Activated CD8-positive, alpha-beta T cell treated with anti-CD3 and anti-CD28 coated beads, Interleukin-2, amount 10 ng/mL, durations not matched to agents 7 days and 5 days (primary cell): ENCODE measurements at regions not wholly inside any gene's neighbourhood (a gene's known extent, or its start where the extent isn't known, plus 50 kb on each side); places are given as distances from the start of the nearest gene placed in this dataset.

Experiments
- ATAC-seq: fragments of 150-1000 bp; cut with Tn5 transposase; one replicate; pipeline ENCODE4 v1.10.0; 2021; ENCODE audit warnings: moderate library complexity
- CTCF ChIA-PET: fragments of 350-600 bp; sonication (Branson Sonifier 250); formaldehyde crosslinking; loops from one replicate; lab custom pipeline; 2021; ENCODE audit warnings: antibody characterized with exemption; lab: Charles Lee
- POLR2A ChIA-PET: fragments of 350-600 bp; sonication (Branson Sonifier 250); formaldehyde crosslinking; loops from one replicate; lab custom pipeline; 2021; ENCODE audit warnings: antibody characterized with exemption; lab: Charles Lee
- DNase-seq: peaks from one replicate; pipeline ENCODE4 v3.0.0-alpha.2; 2020
- H3K27ac Mint-ChIP-seq: one replicate; pipeline ENCODE4 v1.8.0; 2021; ENCODE audit warnings: mild to moderate bottlenecking, mixed read lengths
- H3K27me3 Mint-ChIP-seq: one replicate; pipeline ENCODE4 v1.8.0; 2021; ENCODE audit warnings: low read depth, mixed read lengths
- H3K36me3 Mint-ChIP-seq: one replicate; pipeline ENCODE4 v1.8.0; 2021; ENCODE audit warnings: low read depth, mixed read lengths
- H3K4me1 Mint-ChIP-seq: one replicate; pipeline ENCODE4 v1.8.0; 2021; ENCODE audit warnings: low read depth, mixed read lengths
- H3K4me3 Mint-ChIP-seq: one replicate; pipeline ENCODE4 v1.8.0; 2021; ENCODE audit warnings: mild to moderate bottlenecking, mixed read lengths
- H3K9me3 Mint-ChIP-seq: one replicate; pipeline ENCODE4 v1.8.0; 2022; ENCODE audit warnings: mixed read lengths; ENCODE audit not compliant: insufficient read depth

DNA sequence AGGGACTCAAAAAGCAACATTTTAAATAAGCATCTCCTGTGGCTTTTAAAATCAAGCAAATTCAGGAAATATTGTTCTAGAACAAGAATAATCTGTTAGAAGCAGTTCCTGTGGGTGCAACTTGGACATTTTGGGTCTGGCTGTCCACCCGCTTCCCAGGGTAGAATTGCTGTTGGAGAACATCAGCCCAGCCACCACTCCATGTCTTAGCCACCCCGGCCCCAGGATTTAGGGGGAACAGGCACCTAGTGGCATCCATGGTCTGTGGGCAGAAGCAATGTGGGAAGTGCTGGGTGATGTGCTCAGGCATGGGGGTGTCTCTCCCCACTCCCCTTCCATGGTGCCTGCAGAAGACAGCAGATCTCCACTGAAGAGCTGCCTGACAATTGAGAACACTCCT lies 162.6 kb downstream of the KLF13 start:
- H3K27me3 Mint-ChIP-seq, result no peaks in the 10 kb centered on the region
- ChIA-PET CTCF (interaction anchor here (0.8 to 6.4 kb wide), 41 partner anchors 9 to 363 kb away, joined by 3 to 234 read pairs (median 7); partner anchors contain the start of gene KLF13), POLR2A (interaction anchor here (0.7 to 1.3 kb wide), 5 partner anchors 16 to 163 kb away, joined by 3 to 4 read pairs (median 3); partner anchors contain the start of gene KLF13)
- ATAC-seq (no peak), DNase-seq (no peak)
- H3K4me3 Mint-ChIP-seq, result no peak overlapping the region
- peaks cover 27% of the 10 kb centered on the region for H3K9me3 Mint-ChIP-seq
- H3K4me1 Mint-ChIP-seq, result peaks cover 56% of the 10 kb centered on the region
- peaks cover 20% of the 10 kb centered on the region for H3K36me3 Mint-ChIP-seq
- H3K27ac Mint-ChIP-seq, result no peak overlapping the region

DNA sequence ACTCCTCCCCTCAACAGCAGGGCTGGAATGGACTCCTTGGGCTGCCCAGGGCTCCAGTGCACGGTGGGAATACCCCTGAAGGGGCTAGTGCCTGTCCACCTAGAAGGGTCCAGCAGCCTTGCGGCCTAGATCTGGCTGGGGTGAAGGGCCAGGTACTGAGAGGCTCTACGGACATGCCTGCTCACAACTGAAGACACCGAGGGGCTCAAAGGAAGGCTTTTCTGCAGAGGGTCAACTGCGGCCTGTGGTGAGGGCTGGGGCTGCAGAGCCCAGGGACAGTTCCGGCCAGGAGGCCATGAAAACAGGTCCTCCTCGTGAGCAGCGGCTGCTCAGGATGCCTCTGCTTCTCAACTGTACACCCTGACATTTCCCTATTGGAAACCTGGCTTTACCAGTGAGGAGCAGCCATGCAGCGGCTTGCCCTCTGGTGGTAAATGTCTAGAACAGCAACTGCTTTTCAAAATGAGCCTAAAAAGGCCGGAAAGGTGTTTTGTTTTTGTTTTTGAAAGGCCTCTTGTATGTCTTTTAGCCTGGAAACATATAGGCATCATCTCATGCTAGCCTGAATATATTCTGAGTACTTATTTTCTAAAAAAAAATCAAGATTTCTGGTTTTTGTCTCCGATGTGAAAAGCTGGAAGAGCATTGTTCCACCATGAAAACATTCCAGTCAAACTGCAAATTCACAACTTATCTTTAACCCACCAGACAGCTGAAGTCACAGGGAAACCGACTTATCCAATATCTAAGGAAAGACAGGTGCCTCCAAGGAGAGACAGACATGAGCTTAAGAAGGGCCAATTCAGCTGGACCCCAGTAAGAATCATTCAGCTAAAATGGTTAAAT lies 163.4 kb downstream of the KLF13 start:
- H3K9me3 Mint-ChIP-seq, result peaks cover 27% of the 10 kb centered on the region
- no peak overlapping the region for H3K4me3 Mint-ChIP-seq
- DNase-seq (peak; percentile 58), ATAC-seq (no peak)
- peaks cover 12% of the 10 kb centered on the region for H3K36me3 Mint-ChIP-seq
- ChIA-PET POLR2A (interaction anchor here (0.6 to 0.7 kb wide), 2 partner anchors 17 to 460 kb away, joined by 3 read pairs; no protein-coding TSS in a partner anchor), CTCF (interaction anchor here (0.7 to 6.4 kb wide), 35 partner anchors 9 to 631 kb away, joined by 3 to 234 read pairs (median 5); no protein-coding TSS in a partner anchor)
- no peaks in the 10 kb centered on the region for H3K27me3 Mint-ChIP-seq
- peaks cover 48% of the 10 kb centered on the region for H3K4me1 Mint-ChIP-seq
- H3K27ac Mint-ChIP-seq, result no peak overlapping the region

GRCh38 chr15:31494786-31495185 lies 168.2 kb downstream of the KLF13 start:
- no peaks in the 10 kb centered on the region for H3K27me3 Mint-ChIP-seq
- ChIA-PET CTCF (no interaction called here), POLR2A (no interaction called here)
- DNase-seq, result peak; percentile 14
- peaks cover 27% of the 10 kb centered on the region for H3K9me3 Mint-ChIP-seq
- no peak overlapping the region for H3K4me3 Mint-ChIP-seq
- no peak overlapping the region for H3K27ac Mint-ChIP-seq
- ATAC-seq, result no peak
- H3K36me3 Mint-ChIP-seq, result peaks cover 12% of the 10 kb centered on the region
- H3K4me1 Mint-ChIP-seq, result peaks cover 6% of the 10 kb centered on the region

GRCh38 chr15:31495281-31495680 lies 168.6 kb downstream of the KLF13 start:
- Mint-ChIP-seq H3K36me3 (peaks cover 12% of the 10 kb centered on the region), H3K4me3 (no peak overlapping the region), H3K27ac (no peak overlapping the region), H3K9me3 (peaks cover 27% of the 10 kb centered on the region), H3K27me3 (no peaks in the 10 kb centered on the region), H3K4me1 (peaks cover 1% of the 10 kb centered on the region)
- POLR2A ChIA-PET, result interaction anchor here (0.8 kb wide), 1 partner anchor 12 kb away, joined by 3 read pairs; no protein-coding TSS in a partner anchor
- CTCF ChIA-PET, result interaction anchor here (1.0 kb wide), 1 partner anchor 11 kb away, joined by 3 read pairs; no protein-coding TSS in a partner anchor
- ATAC-seq, result no peak
- DNase-seq, result peak; percentile 9

DNA sequence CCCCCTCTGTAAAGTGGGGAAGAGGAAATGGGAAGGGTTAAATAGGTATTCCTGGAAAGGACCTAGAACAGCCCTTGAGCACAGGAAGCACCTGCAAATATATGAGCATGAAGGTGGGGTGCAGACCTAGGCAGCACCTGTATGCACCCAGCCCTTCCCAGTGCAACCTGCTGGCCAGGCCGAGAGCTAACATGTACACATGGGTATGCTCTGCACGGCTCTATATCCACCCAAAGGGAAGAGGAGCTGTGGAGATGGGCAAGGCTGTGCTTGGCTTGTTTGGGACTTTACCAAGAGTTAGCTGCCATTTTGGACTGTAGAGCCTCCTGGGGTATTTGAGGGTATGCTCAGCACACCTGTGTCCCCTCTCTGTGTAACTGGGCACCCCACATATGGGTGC lies 171.2 kb downstream of the KLF13 start:
- H3K36me3 Mint-ChIP-seq, result no peaks in the 10 kb centered on the region
- ChIA-PET POLR2A (interaction anchor here (1.1 kb wide), 1 partner anchor 427 kb away, joined by 4 read pairs; no protein-coding TSS in a partner anchor), CTCF (interaction anchor here (1.1 to 1.3 kb wide), 3 partner anchors 9 to 205 kb away, joined by 3 to 11 read pairs (median 3); no protein-coding TSS in a partner anchor)
- peaks cover 3% of the 10 kb centered on the region for H3K4me1 Mint-ChIP-seq
- no peak for ATAC-seq
- DNase-seq, result peak; percentile 16
- peaks cover 2% of the 10 kb centered on the region for H3K27me3 Mint-ChIP-seq
- H3K4me3 Mint-ChIP-seq, result no peak overlapping the region
- H3K27ac Mint-ChIP-seq, result no peak overlapping the region
- H3K9me3 Mint-ChIP-seq, result peaks cover 8% of the 10 kb centered on the region

DNA sequence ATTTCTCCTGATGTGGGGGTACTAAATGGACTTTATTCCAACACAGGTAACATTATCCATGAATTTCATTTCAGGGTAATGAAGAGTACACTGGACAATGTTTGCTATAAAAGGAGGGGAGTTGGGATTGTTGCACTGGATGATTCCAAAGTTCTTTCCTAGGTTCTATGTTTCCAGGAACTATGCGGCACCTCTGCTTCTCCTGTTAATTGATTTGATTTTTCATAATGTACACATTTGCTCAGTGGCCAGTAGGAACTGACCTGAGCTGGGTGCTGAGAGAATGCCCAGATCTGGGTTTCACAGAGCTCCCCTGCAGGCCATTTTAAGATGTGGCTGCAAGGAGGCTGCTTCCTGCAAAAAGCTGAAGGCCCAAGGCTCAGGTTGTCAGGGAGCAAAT lies 171.7 kb downstream of the KLF13 start:
- H3K27me3 Mint-ChIP-seq, result peaks cover 5% of the 10 kb centered on the region
- peaks cover 3% of the 10 kb centered on the region for H3K4me1 Mint-ChIP-seq
- peaks cover 3% of the 10 kb centered on the region for H3K9me3 Mint-ChIP-seq
- H3K4me3 Mint-ChIP-seq, result no peak overlapping the region
- ATAC-seq (no peak), DNase-seq (peak; percentile 4)
- CTCF ChIA-PET, result interaction anchor here (0.7 to 1.3 kb wide), 4 partner anchors 9 to 206 kb away, joined by 3 to 11 read pairs (median 3); no protein-coding TSS in a partner anchor
- no peaks in the 10 kb centered on the region for H3K36me3 Mint-ChIP-seq
- no peak overlapping the region for H3K27ac Mint-ChIP-seq
- POLR2A ChIA-PET, result interaction anchor here (1.1 kb wide), 1 partner anchor 428 kb away, joined by 4 read pairs; no protein-coding TSS in a partner anchor

- DNase-seq, result peak; percentile 9
- Mint-ChIP-seq H3K27ac (no peak overlapping the region), H3K4me3 (no peak overlapping the region), H3K36me3 (no peaks in the 10 kb centered on the region), H3K4me1 (peaks cover 3% of the 10 kb centered on the region), H3K27me3 (peaks cover 8% of the 10 kb centered on the region), H3K9me3 (no peaks in the 10 kb centered on the region)
- ChIA-PET CTCF (interaction anchor here (0.7 to 1.3 kb wide), 4 partner anchors 9 to 206 kb away, joined by 3 to 11 read pairs (median 3); no protein-coding TSS in a partner anchor), POLR2A (interaction anchor here (0.5 kb wide), 1 partner anchor 131 kb away, joined by 3 read pairs; no protein-coding TSS in a partner anchor)
- ATAC-seq, result no peak
Observed at GRCh38 chr15:31498756-31499155, 172.1 kb downstream of the KLF13 start.

DNA sequence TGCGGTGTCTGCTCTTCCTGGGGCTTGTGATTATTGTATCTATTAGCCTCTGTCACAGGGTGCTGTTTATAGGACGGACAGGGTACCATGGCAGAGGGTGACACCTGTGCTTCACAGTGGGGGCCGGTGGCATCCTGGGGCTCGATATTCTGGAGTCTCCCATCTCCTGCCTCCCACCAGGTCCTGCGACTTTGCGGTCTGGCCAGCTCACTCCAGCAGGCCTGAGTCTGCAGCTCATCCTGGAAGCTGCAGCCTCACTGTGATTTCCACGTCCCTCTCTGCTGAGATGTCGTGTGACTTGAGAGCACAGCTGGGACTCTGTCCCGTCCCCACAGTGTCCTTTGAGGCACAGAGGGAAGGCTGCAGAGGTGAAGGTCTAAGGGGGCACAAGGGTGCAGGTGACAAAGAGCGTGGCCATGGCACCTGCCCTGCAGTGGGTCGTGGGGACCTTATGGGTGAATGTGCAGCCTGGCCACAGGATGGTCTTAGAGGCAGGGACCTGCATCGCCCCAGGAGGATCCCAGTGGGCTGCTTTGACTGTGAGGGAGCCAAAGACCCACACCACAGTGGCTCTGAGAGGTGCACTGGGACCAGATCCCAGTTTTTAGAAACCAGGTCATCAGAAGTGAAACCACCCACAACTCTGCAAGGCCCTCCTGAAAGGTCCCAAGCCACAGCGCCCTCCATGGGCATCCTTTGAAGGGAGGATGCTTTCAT lies 172.8 kb downstream of the KLF13 start:
- H3K4me1 Mint-ChIP-seq, result peaks cover 3% of the 10 kb centered on the region
- DNase-seq (peak; percentile 11), ATAC-seq (no peak)
- no peak overlapping the region for H3K4me3 Mint-ChIP-seq
- H3K27ac Mint-ChIP-seq, result no peak overlapping the region
- no peaks in the 10 kb centered on the region for H3K9me3 Mint-ChIP-seq
- H3K27me3 Mint-ChIP-seq, result peaks cover 8% of the 10 kb centered on the region
- H3K36me3 Mint-ChIP-seq, result no peaks in the 10 kb centered on the region
- POLR2A ChIA-PET, result interaction anchor here (0.5 kb wide), 1 partner anchor 131 kb away, joined by 3 read pairs; no protein-coding TSS in a partner anchor
- CTCF ChIA-PET, result interaction anchor here (1.2 to 3.6 kb wide), 4 partner anchors 10 to 65 kb away, joined by 3 to 29 read pairs (median 7); no protein-coding TSS in a partner anchor

GRCh38 chr15:31499953-31500765 lies 173.5 kb downstream of the KLF13 start:
- H3K27ac Mint-ChIP-seq, result no peak overlapping the region
- no peaks in the 10 kb centered on the region for H3K36me3 Mint-ChIP-seq
- peaks cover 8% of the 10 kb centered on the region for H3K27me3 Mint-ChIP-seq
- DNase-seq (peak; percentile 15), ATAC-seq (no peak)
- ChIA-PET CTCF (interaction anchor here (1.1 to 3.6 kb wide), 3 partner anchors 10 to 62 kb away, joined by 3 to 29 read pairs (median 4); no protein-coding TSS in a partner anchor), POLR2A (interaction anchor here (0.6 kb wide), 1 partner anchor 1787 kb away, joined by 3 read pairs; no protein-coding TSS in a partner anchor)
- H3K4me3 Mint-ChIP-seq, result no peak overlapping the region
- H3K4me1 Mint-ChIP-seq, result peaks cover 3% of the 10 kb centered on the region
- no peaks in the 10 kb centered on the region for H3K9me3 Mint-ChIP-seq

- no peak for ATAC-seq
- POLR2A ChIA-PET, result interaction anchor here (0.6 kb wide), 2 partner anchors 310 to 1787 kb away, joined by 3 read pairs; no protein-coding TSS in a partner anchor
- peak; percentile 4 for DNase-seq
- H3K36me3 Mint-ChIP-seq, result no peaks in the 10 kb centered on the region
- H3K4me3 Mint-ChIP-seq, result no peak overlapping the region
- H3K27ac Mint-ChIP-seq, result no peak overlapping the region
- H3K9me3 Mint-ChIP-seq, result no peaks in the 10 kb centered on the region
- peaks cover 8% of the 10 kb centered on the region for H3K27me3 Mint-ChIP-seq
- peaks cover 3% of the 10 kb centered on the region for H3K4me1 Mint-ChIP-seq
- CTCF ChIA-PET, result interaction anchor here (0.7 to 3.6 kb wide), 4 partner anchors 11 to 105 kb away, joined by 3 to 29 read pairs (median 4); no protein-coding TSS in a partner anchor
Observed at GRCh38 chr15:31500766-31501449, 174.3 kb downstream of the KLF13 start.
